ENCODE measurements at regions not wholly inside any gene's neighbourhood (a gene's known extent, or its start where the extent isn't known, plus 50 kb on each side); places are given as distances from the start of the nearest gene placed in this dataset.

DNA sequence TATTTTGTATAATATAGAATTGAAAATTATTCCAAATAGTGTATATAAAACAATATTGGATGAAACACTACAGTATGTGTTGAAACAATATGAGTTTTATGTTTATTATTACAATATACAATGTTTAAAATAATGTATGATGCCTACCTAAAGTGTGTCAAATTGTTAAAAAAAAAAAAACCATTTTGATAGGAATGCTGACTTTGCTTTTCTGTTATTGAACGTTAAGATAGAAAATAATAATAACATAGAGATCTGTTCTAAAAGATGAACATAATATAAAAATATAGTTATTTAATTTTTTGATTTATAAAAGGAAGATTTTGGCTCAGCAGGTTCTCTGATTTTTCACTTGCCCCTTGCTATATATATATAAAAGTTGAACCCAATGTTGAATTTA is 474.6 kb upstream of the ATXN8OS start:
- Histone ChIP-seq H3K4ac (ENCODE audit: low read length) (no peak overlapping the region), H3K79me1 (ENCODE audit: low read depth, low read length) (no peaks in the 10 kb centered on the region), H3K23ac (ENCODE audit: low read depth, low read length, poor library complexity) (no peak overlapping the region), H2AK5ac (ENCODE audit: low read depth, low read length) (no peak overlapping the region), H4K91ac (ENCODE audit: low read depth, low read length, poor library complexity) (no peak overlapping the region), H3K9me3 (replicated peaks in 1 of 2; ENCODE audit: control insufficient read depth in 2 of 2, insufficient read depth in 1 of 2, low read depth in 1 of 2, low read length in 2 of 2) (no peaks in the 10 kb centered on the region), H3K4me1 (ENCODE audit: control insufficient read depth in 2 of 2, insufficient read depth in 1 of 2, low read depth in 1 of 2, low read length in 2 of 2) (no peaks in the 10 kb centered on the region), H3K18ac (ENCODE audit: low read length) (no peak overlapping the region), H2BK120ac (ENCODE audit: low read depth, low read length) (no peak overlapping the region), H2AFZ (ENCODE audit: low read length) (no peak overlapping the region), H3K27ac (replicated peaks; ENCODE audit: low read length) (no peak overlapping the region), H4K8ac (ENCODE audit: low read depth, low read length) (no peak overlapping the region), H2BK15ac (ENCODE audit: low read length) (no peak overlapping the region), H2BK12ac (ENCODE audit: low read length) (no peak overlapping the region), H3K9ac (ENCODE audit: low read depth, low read length, poor library complexity) (no peak overlapping the region), H3K36me3 (replicated peaks in 1 of 2; ENCODE audit: control insufficient read depth in 2 of 2, insufficient read depth in 2 of 2, low read length in 2 of 2) (no peaks in the 10 kb centered on the region), H3K27me3 (ENCODE audit: control insufficient read depth in 3 of 3, insufficient read depth in 3 of 3, low read depth in 1 of 3, low read length in 3 of 3) (no peaks in the 10 kb centered on the region), H3K4me2 (ENCODE audit: insufficient read depth, low read length, poor library complexity, severe bottlenecking) (no peak overlapping the region), H3K14ac (ENCODE audit: low read length) (no peak overlapping the region), H3K4me3 (ENCODE audit: low read length in 2 of 2) (no peak overlapping the region), H2BK5ac (ENCODE audit: low read length) (no peak overlapping the region)
- no peak for DNase-seq (ENCODE audit: low spot score)
- no CpG with 5 or more reads among the region's 1 CpG for WGBS, 2 donors (ENCODE audit: extremely low coverage in 2 of 2, insufficient read length in 2 of 2, insufficient replicate concordance in 1 of 2)

- no peak for DNase-seq (ENCODE audit: low spot score)
- H3K4me2 ChIP-seq (ENCODE audit: insufficient read depth, low read length, poor library complexity, severe bottlenecking), result no peak overlapping the region
- no peaks in the 10 kb centered on the region for H3K36me3 ChIP-seq (replicated peaks in 1 of 2; ENCODE audit: control insufficient read depth in 2 of 2, insufficient read depth in 2 of 2, low read length in 2 of 2)
- no peak overlapping the region for H3K4me3 ChIP-seq (ENCODE audit: low read length in 2 of 2)
- no peak overlapping the region for H2BK5ac ChIP-seq (ENCODE audit: low read length)
- no peak overlapping the region for H2BK120ac ChIP-seq (ENCODE audit: low read depth, low read length)
- H2BK12ac ChIP-seq (ENCODE audit: low read length), result no peak overlapping the region
- no peak overlapping the region for H3K14ac ChIP-seq (ENCODE audit: low read length)
- H3K4ac ChIP-seq (ENCODE audit: low read length), result no peak overlapping the region
- no peak overlapping the region for H3K18ac ChIP-seq (ENCODE audit: low read length)
- H3K27ac ChIP-seq (replicated peaks; ENCODE audit: low read length), result no peak overlapping the region
- H4K8ac ChIP-seq (ENCODE audit: low read depth, low read length), result no peak overlapping the region
- peaks cover 0 to 4% of the 10 kb centered on the region in 2 donors for H3K9me3 ChIP-seq (replicated peaks in 1 of 2; ENCODE audit: control insufficient read depth in 2 of 2, insufficient read depth in 1 of 2, low read depth in 1 of 2, low read length in 2 of 2)
- no peak overlapping the region for H2AK5ac ChIP-seq (ENCODE audit: low read depth, low read length)
- H2AFZ ChIP-seq (ENCODE audit: low read length), result no peak overlapping the region
- no peaks in the 10 kb centered on the region for H3K4me1 ChIP-seq (ENCODE audit: control insufficient read depth in 2 of 2, insufficient read depth in 1 of 2, low read depth in 1 of 2, low read length in 2 of 2)
- H3K27me3 ChIP-seq (ENCODE audit: control insufficient read depth in 3 of 3, insufficient read depth in 3 of 3, low read depth in 1 of 3, low read length in 3 of 3), result no peaks in the 10 kb centered on the region
- no peaks in the 10 kb centered on the region for H3K79me1 ChIP-seq (ENCODE audit: low read depth, low read length)
- H4K91ac ChIP-seq (ENCODE audit: low read depth, low read length, poor library complexity), result no peak overlapping the region
- H3K23ac ChIP-seq (ENCODE audit: low read depth, low read length, poor library complexity), result no peak overlapping the region
- H3K9ac ChIP-seq (ENCODE audit: low read depth, low read length, poor library complexity), result no peak overlapping the region
- no peak overlapping the region for H2BK15ac ChIP-seq (ENCODE audit: low read length)
Observed at GRCh38 chr13:69623973-69624372, 483.7 kb upstream of the ATXN8OS start.

- Histone ChIP-seq H3K79me1 (ENCODE audit: low read depth, low read length) (no peaks in the 10 kb centered on the region), H3K27me3 (ENCODE audit: control insufficient read depth in 3 of 3, insufficient read depth in 3 of 3, low read depth in 1 of 3, low read length in 3 of 3) (no peaks in the 10 kb centered on the region)
Observed at GRCh38 chr13:69619651-69620050, 488.0 kb upstream of the ATXN8OS start.

DNA sequence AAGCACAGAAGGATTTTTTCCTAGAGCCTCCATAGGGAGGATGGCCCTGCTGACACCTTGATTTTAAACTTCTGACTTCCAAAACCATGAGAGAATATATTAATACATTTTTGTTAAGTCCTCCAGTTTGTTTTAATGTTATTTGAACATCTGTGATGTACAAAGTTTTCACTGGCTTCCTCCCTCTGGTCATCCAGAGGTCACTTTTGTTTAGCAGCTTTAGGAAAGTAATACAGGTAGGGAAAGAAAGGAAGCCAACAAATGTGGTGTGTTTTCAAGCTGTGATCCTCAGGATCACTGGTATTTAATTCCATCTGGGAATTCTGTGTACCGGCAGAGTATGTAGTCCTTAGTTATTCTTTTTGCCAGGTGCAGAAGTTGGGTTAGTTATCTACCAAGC is 488.8 kb upstream of the ATXN8OS start:
- no peak for DNase-seq (ENCODE audit: low spot score)
- H3K79me1 ChIP-seq (ENCODE audit: low read depth, low read length), result no peaks in the 10 kb centered on the region
- no peak overlapping the region for H3K23ac ChIP-seq (ENCODE audit: low read depth, low read length, poor library complexity)
- no peak overlapping the region for H2AK5ac ChIP-seq (ENCODE audit: low read depth, low read length)
- H3K9ac ChIP-seq (ENCODE audit: low read depth, low read length, poor library complexity), result no peak overlapping the region
- no peaks in the 10 kb centered on the region for H3K27me3 ChIP-seq (ENCODE audit: control insufficient read depth in 3 of 3, insufficient read depth in 3 of 3, low read depth in 1 of 3, low read length in 3 of 3)
- no peak overlapping the region for H4K91ac ChIP-seq (ENCODE audit: low read depth, low read length, poor library complexity)
- H3K9me3 ChIP-seq (replicated peaks in 1 of 2; ENCODE audit: control insufficient read depth in 2 of 2, insufficient read depth in 1 of 2, low read depth in 1 of 2, low read length in 2 of 2), result no peaks in the 10 kb centered on the region
- WGBS, 2 donors (ENCODE audit: extremely low coverage in 2 of 2, insufficient read length in 2 of 2, insufficient replicate concordance in 1 of 2), result no CpG with 5 or more reads among the region's 1 CpG
- H3K18ac ChIP-seq (ENCODE audit: low read length), result no peak overlapping the region
- no peak overlapping the region for H3K4ac ChIP-seq (ENCODE audit: low read length)
- no peak overlapping the region for H2BK15ac ChIP-seq (ENCODE audit: low read length)
- H2BK120ac ChIP-seq (ENCODE audit: low read depth, low read length), result no peak overlapping the region
- H3K4me2 ChIP-seq (ENCODE audit: insufficient read depth, low read length, poor library complexity, severe bottlenecking), result no peak overlapping the region
- H4K8ac ChIP-seq (ENCODE audit: low read depth, low read length), result no peak overlapping the region
- no peak overlapping the region for H2BK5ac ChIP-seq (ENCODE audit: low read length)
- no peak overlapping the region for H3K4me3 ChIP-seq (ENCODE audit: low read length in 2 of 2)
- H3K4me1 ChIP-seq (ENCODE audit: control insufficient read depth in 2 of 2, insufficient read depth in 1 of 2, low read depth in 1 of 2, low read length in 2 of 2), result no peaks in the 10 kb centered on the region
- H3K36me3 ChIP-seq (replicated peaks in 1 of 2; ENCODE audit: control insufficient read depth in 2 of 2, insufficient read depth in 2 of 2, low read length in 2 of 2), result no peaks in the 10 kb centered on the region
- H3K14ac ChIP-seq (ENCODE audit: low read length), result no peak overlapping the region
- H2AFZ ChIP-seq (ENCODE audit: low read length), result no peak overlapping the region
- no peak overlapping the region for H2BK12ac ChIP-seq (ENCODE audit: low read length)
- no peak overlapping the region for H3K27ac ChIP-seq (replicated peaks; ENCODE audit: low read length)

More at GRCh38 chr13:69619651-69620050, 488.0 kb upstream of the ATXN8OS start:
- Histone ChIP-seq H2BK120ac (ENCODE audit: low read depth, low read length) (no peak overlapping the region), H4K8ac (ENCODE audit: low read depth, low read length) (no peak overlapping the region), H3K27ac (replicated peaks; ENCODE audit: low read length) (no peak overlapping the region), H3K4me1 (ENCODE audit: control insufficient read depth in 2 of 2, insufficient read depth in 1 of 2, low read depth in 1 of 2, low read length in 2 of 2) (no peaks in the 10 kb centered on the region), H3K36me3 (replicated peaks in 1 of 2; ENCODE audit: control insufficient read depth in 2 of 2, insufficient read depth in 2 of 2, low read length in 2 of 2) (no peaks in the 10 kb centered on the region), H3K9me3 (replicated peaks in 1 of 2; ENCODE audit: control insufficient read depth in 2 of 2, insufficient read depth in 1 of 2, low read depth in 1 of 2, low read length in 2 of 2) (peaks cover 0 to 4% of the 10 kb centered on the region in 2 donors), H3K18ac (ENCODE audit: low read length) (no peak overlapping the region), H2AK5ac (ENCODE audit: low read depth, low read length) (no peak overlapping the region), H3K23ac (ENCODE audit: low read depth, low read length, poor library complexity) (no peak overlapping the region), H2AFZ (ENCODE audit: low read length) (peak overlapping the region; percentile 53), H3K9ac (ENCODE audit: low read depth, low read length, poor library complexity) (no peak overlapping the region), H3K14ac (ENCODE audit: low read length) (no peak overlapping the region), H3K4ac (ENCODE audit: low read length) (no peak overlapping the region), H2BK12ac (ENCODE audit: low read length) (no peak overlapping the region), H3K4me3 (ENCODE audit: low read length in 2 of 2) (no peak overlapping the region), H2BK15ac (ENCODE audit: low read length) (no peak overlapping the region), H3K4me2 (ENCODE audit: insufficient read depth, low read length, poor library complexity, severe bottlenecking) (no peak overlapping the region), H2BK5ac (ENCODE audit: low read length) (no peak overlapping the region), H4K91ac (ENCODE audit: low read depth, low read length, poor library complexity) (no peak overlapping the region)
- no CpG with 5 or more reads among the region's 2 CpGs for WGBS, 2 donors (ENCODE audit: extremely low coverage in 2 of 2, insufficient read length in 2 of 2, insufficient replicate concordance in 1 of 2)
- no peak for DNase-seq (ENCODE audit: low spot score)
